AG10803 (cell line): ENCODE measurements at regions not wholly inside any gene's neighbourhood (a gene's known extent, or its start where the extent isn't known, plus 50 kb on each side); places are given as distances from the start of the nearest gene placed in this dataset.

Experiments
- DNase-seq: peaks from one replicate; pipeline ENCODE4 v3.0.0; 2010; ENCODE audit warnings: low read depth
- H3K4me3 ChIP-seq: 2 replicates; pipeline ENCODE4 v1.5.1; 2011; ENCODE audit warnings: mild to moderate bottlenecking, low read length, control low read depth
- CTCF ChIP-seq: conservative IDR thresholded peaks from 2 replicates; pipeline ENCODE4 v1.5.1; 2011; ENCODE audit warnings: mild to moderate bottlenecking, low read length, control low read depth, inconsistent platforms

GRCh38 chr12:75953312-75953906, 78.2 kb downstream of the PHLDA1 start:
- H3K4me3 ChIP-seq = no peak overlapping the region
- peak; percentile 97 for DNase-seq
- no peak for TF ChIP-seq CTCF

GRCh38 chr12:75951399-75952278, 79.9 kb downstream of the PHLDA1 start:
- H3K4me3 ChIP-seq = no peak overlapping the region
- TF ChIP-seq CTCF = no peak
- DNase-seq = peak; percentile 38

GRCh38 chr12:75947156-75947723, 84.3 kb downstream of the PHLDA1 start:
- TF ChIP-seq CTCF = no peak
- no peak for DNase-seq
- H3K4me3 ChIP-seq = no peak overlapping the region

- no peak overlapping the region for H3K4me3 ChIP-seq
- no peak for DNase-seq
- no peak for TF ChIP-seq CTCF
Measured at GRCh38 chr12:75945581-75945980, 86.0 kb downstream of the PHLDA1 start.

GRCh38 chr12:75944905-75945432, 86.6 kb downstream of the PHLDA1 start:
- H3K4me3 ChIP-seq = no peak overlapping the region
- DNase-seq = no peak
- TF ChIP-seq CTCF = no peak

- no peak for TF ChIP-seq CTCF
- peak; percentile 86 for DNase-seq
- H3K4me3 ChIP-seq = no peak overlapping the region
Measured at GRCh38 chr12:75944097-75944904, 87.3 kb downstream of the PHLDA1 start.
